GM12873 (cell line): ENCODE measurements at regions not wholly inside any gene's neighbourhood (a gene's known extent, or its start where the extent isn't known, plus 50 kb on each side); places are given as distances from the start of the nearest gene placed in this dataset.

ENCODE experiments used
- TF ChIP-seq, protein P1 (sequence below): IDR thresholded peaks from 2 replicates; pipeline ENCODE4 v1.5.1; 2012; ENCODE audit warnings: low read depth, mild to moderate bottlenecking, moderate library complexity, low read length, control low read depth; ENCODE audit not compliant: insufficient read depth; ENCODE audit errors: missing control alignments

DNA sequence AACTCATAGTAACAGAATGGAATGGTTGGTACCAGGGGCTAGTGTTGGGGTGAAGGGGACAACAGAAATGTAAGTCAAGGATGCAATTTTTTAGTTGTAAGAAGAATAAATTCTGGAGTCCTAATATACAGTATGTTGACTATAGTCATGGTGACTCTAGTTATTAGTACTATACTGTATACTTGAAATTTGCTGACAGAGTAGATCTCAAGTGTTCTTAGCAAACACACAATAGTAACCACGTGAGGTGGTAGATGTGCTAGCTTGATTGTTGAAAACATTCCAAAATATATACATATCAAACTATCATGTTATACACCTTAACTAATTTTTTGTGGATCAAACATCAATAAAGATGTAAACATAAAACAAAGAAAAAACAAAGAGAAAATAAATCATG lies 1345.1 kb upstream of the PCDH20 start:
- TF ChIP-seq, protein P1, sequence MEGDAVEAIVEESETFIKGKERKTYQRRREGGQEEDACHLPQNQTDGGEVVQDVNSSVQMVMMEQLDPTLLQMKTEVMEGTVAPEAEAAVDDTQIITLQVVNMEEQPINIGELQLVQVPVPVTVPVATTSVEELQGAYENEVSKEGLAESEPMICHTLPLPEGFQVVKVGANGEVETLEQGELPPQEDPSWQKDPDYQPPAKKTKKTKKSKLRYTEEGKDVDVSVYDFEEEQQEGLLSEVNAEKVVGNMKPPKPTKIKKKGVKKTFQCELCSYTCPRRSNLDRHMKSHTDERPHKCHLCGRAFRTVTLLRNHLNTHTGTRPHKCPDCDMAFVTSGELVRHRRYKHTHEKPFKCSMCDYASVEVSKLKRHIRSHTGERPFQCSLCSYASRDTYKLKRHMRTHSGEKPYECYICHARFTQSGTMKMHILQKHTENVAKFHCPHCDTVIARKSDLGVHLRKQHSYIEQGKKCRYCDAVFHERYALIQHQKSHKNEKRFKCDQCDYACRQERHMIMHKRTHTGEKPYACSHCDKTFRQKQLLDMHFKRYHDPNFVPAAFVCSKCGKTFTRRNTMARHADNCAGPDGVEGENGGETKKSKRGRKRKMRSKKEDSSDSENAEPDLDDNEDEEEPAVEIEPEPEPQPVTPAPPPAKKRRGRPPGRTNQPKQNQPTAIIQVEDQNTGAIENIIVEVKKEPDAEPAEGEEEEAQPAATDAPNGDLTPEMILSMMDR: no peak

DNA sequence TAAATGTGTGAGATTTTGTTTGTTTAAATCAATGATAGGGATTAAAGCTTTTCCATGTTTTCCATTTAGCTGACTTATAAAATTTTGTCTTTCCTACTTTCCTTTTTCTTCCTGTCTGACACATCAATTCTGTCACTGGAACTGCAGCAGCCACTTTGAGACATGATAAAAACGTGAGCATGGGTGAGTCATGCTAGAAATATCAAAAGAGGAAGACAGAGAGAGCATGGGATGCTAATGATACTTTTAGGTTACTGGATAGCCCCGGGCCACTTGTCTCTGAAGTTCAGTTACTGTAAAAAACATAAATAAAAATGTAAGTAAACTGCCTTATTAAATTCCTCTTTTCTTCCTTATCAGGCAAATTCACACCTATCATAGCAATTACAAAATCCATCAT lies 1332.0 kb upstream of the PCDH20 start:
- TF ChIP-seq, protein P1: no peak

DNA sequence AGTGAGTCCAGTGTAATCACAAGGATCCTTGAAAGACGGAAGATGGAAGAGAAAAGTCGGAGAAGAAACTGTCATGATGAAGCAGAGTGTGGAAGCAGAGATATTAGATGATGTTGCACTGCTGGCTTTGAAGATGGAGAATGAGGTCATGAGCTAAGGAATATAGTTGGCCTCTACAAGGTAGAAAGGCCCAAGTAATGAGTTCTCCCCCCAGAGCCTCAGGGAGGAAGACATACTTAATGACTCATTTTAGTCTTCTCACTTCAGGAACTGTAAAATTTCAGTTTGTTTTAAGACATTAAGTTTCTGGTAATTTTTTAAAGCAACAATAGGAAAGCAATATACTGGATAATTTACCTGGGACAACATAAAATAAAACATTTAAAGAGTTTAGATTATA lies 1331.5 kb upstream of the PCDH20 start:
- TF ChIP-seq, protein P1: no peak

DNA sequence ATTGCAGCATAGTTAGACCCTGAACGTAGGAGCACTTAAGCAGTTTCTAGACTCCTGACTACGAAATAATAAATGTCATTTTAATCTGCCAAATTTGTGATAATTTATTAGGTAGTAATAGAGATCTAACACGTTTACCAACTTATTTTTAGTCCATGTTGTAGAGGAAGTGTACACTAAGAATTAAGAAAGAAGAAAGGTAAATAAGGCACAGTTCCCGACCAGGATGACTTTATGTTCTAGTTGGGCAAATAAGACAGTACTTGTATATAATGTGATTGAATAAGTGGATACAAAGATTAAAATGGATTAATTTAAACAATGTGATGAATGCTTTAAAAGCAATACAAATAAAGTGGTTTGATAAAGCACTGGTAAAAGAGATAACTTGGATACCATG lies 1306.2 kb upstream of the PCDH20 start:
- TF ChIP-seq, protein P1: no peak

DNA sequence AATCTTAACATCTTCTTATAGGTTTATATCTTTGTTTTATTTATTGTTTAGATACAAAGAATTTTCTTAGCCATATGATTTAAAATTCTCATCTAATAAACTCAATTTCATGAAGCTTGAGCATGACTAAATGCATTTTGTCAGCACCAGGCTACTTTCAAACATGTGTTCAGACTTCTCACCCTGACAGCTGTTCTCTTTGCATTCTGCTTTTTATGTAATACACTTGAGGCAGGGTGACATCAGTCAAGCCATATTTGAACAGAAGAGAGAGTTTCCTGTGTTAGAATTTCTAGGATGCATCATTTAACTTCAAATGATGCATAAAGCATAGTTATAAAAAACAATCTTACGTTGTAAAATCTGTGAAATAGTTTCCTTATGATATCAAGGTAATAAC lies 1295.1 kb upstream of the PCDH20 start:
- TF ChIP-seq, protein P1: no peak

DNA sequence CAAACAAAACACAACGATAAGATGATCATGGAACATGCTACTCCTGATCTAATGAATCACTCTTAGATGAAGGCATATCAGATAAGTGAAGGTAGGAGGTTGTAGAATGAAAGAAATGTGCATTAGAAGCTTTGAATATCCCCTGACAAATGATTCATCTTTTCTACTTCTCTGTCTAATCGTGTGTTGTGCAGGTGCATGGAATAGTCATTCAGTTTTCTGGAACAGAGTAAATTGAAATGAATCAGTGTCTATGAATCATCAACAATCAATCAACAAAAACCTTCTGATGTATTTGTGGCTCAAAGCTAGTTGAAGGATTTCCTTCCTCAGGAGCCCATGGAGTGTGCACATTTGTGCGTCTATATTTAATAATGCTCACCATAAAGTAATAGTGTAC lies 1290.4 kb upstream of the PCDH20 start:
- TF ChIP-seq, protein P1: no peak

DNA sequence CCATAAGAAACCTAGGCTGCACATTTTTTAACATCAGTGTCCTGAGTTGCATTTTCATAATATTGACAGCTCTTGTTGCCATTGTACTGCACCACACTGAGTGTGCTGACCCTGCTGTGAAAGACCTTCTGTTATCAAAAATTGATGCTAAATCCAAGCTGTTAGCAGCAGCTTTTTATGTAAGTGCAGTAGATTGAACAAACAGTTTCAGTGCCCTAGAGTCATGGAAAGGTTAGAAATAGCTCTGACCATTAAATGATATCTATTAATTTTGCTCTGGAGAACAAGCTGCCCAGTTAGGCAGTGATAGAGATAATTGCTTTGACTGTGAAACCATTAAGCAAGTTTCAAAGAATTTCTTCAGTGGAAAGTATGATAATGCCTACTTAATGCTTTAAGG lies 1289.2 kb upstream of the PCDH20 start:
- TF ChIP-seq, protein P1: no peak
